HG02938 (cell line): ENCODE measurements at regions not wholly inside any gene's neighbourhood (a gene's known extent, or its start where the extent isn't known, plus 50 kb on each side); places are given as distances from the start of the nearest gene placed in this dataset.
"Not testable (repeated sequence)": the region's sequence is repeated elsewhere in the genome, so short reads cannot be mapped to it uniquely, and the experiment has no call there.

Experiments
- ATAC-seq: cut with Tn5 transposase; IDR thresholded peaks from one replicate; pipeline ENCODE4 v1.9.1; 2021; ENCODE audit warnings: mild to moderate bottlenecking, moderate library complexity; ENCODE audit not compliant: unreplicated experiment

DNA sequence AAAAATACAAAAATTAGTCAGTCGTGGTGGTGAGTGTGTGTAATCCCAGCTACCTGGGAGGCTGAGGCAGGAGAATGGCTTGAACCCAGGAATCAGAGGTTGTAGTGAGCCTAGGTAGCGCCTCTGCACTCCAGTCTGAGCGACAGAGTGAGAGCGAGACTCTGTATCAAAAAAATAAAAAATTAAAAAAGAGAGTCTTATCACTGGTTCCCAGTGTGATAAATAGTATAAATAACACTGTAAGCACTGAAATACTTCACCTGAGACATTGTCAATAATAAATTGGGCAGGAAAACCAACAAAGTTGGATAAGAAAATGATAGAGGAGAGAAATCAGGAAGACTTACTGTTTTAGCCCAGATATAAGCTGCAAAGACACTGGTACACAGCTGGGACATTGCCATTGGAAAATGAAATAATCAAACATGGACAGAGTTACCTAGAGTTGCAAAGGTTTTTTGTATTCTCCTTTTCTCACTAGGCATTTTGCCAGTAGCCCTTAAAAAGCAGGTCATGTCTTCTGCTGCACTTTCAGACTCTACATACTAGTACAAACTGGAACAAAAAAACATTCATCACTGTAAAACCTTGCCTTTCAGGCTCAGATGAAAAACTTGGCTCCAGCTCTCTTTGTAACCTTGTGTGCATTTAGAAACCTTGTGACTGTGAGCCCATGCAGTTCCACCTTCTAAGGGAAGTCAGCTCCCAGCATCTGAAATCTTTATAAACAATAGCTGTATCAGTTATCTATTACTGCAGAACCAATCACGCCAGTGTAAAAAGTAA, 55.0 kb upstream of the PPP1R2C start:
- ATAC-seq, result no peak

GRCh38 chrX:42833550-42833940, 55.6 kb upstream of the PPP1R2C start:
- not testable (repeated sequence) for ATAC-seq

GRCh38 chrX:42837101-42837726, 59.3 kb upstream of the PPP1R2C start:
- ATAC-seq, result no peak

DNA sequence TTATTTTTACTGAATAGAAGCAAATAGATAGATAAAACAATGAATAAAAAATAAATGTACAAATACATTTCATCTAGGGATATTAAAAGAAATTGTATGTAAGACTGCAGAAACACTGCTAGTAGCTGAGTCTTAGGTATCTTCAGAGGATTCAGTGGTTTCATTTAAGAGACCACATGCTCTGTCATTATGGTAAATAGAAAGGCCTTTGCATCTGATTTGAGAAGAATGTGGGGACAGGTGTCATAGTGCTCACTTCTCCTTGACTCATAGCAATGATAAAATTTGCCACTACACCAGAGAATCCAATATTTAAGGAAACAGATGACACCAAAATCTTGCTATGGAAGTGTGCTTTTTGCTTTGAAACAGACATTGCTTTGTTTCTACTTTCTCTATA, 59.8 kb upstream of the PPP1R2C start:
- ATAC-seq, result peak; percentile 86

GRCh38 chrX:42839632-42840031, 61.7 kb upstream of the PPP1R2C start:
- ATAC-seq, result no peak

GRCh38 chrX:42846741-42847140, 68.8 kb upstream of the PPP1R2C start:
- ATAC-seq, result no peak

GRCh38 chrX:42855259-42855658, 77.3 kb upstream of the PPP1R2C start:
- ATAC-seq, result no peak

DNA sequence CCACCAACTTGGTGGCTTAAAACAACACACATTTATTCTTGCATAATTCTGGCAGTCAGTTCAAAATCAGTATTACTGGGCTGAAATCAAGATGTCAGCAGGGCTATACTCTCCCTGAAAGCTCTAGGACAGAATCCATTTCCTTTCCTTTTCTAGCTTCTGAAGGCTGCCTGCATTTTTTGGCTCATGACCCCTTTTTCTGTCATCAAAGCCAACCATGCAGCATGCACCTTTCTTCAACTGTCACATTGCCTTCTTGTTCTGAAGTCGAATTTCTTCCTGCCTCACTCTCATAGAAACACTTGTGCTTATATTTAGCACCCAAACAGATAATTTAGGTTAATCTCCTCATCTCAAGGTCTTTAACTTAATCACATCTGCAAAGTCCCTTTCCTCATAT, 79.8 kb upstream of the PPP1R2C start:
- ATAC-seq, result no peak

- no peak for ATAC-seq
These were observed 91.0 kb upstream of the PPP1R2C start for GRCh38 chrX:42869011-42869410.

DNA sequence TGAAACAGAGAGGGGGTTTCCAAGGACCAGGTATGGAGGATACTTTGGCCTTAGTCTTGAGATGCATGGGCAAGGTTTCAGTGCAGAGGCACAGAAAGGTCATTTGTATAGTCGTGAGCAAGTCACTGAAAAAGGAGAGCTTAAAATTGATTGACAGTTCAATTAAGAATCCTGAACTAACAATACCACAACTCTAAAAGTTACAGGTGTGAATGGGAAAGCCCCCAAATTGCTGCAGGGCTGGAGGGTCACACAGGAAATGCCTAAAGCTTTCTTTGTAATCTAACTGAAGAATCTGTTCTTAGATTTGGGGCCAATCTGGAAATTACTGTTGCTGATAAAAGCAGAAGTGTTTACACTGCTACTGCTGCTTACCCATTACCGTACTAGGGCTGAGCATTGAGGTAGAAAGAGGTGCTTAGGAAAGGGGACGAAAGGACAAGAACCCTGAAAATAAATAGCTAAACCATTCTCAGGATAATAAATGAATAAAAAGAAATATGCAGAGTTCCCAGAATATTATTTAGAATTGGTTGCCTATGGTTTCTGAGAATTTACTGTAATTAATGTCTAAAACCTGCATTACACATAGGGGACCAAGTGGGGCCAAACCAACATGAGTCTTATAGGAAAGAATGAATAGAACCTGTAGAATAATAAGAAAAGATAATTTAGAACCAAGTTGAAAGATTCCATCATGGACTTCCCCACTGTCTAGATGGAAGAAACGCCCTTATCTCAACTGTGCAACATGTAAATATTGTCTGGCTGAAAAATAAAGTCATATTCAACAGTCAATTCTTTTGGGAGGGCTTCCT, 91.9 kb upstream of the PPP1R2C start:
- ATAC-seq, result peak; percentile 89

- ATAC-seq, result no peak
These were observed 108.6 kb upstream of the PPP1R2C start for GRCh38 chrX:42886519-42886918.

- ATAC-seq, result no peak
These were observed 123.0 kb upstream of the PPP1R2C start for GRCh38 chrX:42900947-42901346.

DNA sequence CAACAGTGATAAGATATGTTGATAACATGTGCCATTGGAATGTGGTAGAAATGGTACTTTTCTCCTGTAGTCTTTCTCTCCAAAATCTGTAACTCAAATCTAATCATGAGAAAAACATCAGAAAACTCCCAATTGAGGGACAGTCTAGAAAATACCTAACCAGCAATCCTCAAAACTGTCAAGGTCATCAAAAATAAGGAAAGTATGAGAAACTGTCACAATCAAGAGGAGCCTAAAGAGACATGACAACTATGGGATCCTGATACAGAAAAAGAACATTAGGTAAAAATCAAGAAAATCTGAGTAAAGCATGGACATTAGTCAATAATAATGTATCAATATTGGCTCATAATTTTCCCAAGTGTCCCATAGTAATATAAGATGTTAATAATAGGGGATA, 124.5 kb upstream of the PPP1R2C start:
- ATAC-seq, result no peak

GRCh38 chrX:42920752-42921151, 142.8 kb upstream of the PPP1R2C start:
- ATAC-seq, result no peak

DNA sequence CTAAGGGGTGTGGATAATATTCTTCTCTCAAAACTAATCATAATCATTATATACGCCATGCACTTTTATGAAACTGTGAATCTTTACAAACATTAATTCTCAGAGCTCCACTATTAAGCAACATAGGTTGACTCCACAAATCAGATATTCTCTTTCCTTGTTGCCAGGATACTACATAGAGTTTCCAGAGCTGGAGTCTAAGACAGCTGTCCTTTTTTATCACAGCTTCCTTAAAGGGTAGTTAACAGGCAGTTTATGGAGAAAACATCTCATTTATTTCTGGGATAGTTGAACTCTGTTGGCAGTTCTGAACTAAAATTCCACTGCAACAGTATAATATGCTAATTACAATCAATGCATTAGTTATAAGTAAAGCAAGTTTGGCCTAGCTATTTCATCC, 152.1 kb upstream of the PPP1R2C start:
- ATAC-seq, result no peak

- ATAC-seq, result no peak
These were observed 153.0 kb upstream of the PPP1R2C start for GRCh38 chrX:42930951-42931350.

- ATAC-seq, result no peak
These were observed 155.2 kb upstream of the PPP1R2C start for GRCh38 chrX:42933187-42933586.

DNA sequence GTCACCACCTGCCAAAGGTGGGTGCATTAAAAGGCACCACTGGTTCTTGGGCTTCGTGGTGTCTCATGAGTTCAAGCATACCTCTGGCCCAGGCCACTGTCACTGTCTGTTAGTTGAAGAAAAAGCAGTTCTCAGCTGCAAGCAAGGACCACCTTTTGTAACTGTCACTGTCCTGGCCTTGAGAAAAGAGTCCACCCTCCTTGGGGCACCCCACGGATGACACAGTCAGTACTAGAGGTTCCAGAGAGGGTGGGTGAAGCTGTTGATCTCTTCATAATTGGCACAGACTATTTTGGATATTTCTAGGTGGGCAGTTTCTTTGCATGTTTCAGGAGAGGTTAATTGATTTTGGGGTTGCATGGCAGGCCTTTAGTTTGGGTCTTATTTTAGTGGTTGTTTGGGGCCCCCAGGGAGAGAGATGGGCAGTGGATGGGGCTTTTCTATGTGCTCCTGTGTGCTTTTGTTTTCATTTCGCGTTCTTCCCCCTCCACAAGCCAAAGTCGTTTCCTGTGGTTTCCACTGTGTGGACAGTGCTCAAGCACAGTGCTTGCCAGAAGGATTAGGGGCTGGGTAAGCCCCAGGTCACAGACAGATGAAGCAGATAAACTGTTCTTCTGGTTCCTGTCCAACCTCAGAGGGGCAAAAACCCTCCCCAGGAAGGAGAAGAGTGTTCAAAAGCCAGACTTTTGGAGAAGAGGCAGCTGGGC, 156.2 kb upstream of the PPP1R2C start:
- peak; percentile 95 for ATAC-seq

GRCh38 chrX:42941671-42942070, 163.7 kb upstream of the PPP1R2C start:
- no peak for ATAC-seq

- peak; percentile 58 for ATAC-seq
These were observed 165.3 kb upstream of the PPP1R2C start for GRCh38 chrX:42943051-42943974.
